HEK293T (cell line): ENCODE measurements at regions not wholly inside any gene's neighbourhood (a gene's known extent, or its start where the extent isn't known, plus 50 kb on each side); places are given as distances from the start of the nearest gene placed in this dataset.

Experiments used
- BHLHE40 ChIP-seq: fragments of 450-650 bp; IDR thresholded peaks from 2 replicates; pipeline ENCODE4 v1.6.1; 2016; ENCODE audit warnings: mild to moderate bottlenecking, moderate library complexity, borderline replicate concordance
- ELF4 ChIP-seq: fragments of 450-650 bp; IDR thresholded peaks from 2 replicates; pipeline ENCODE4 v1.6.1; 2017; ENCODE audit warnings: antibody characterized with exemption
- FOXK2 ChIP-seq: fragments of 450-650 bp; IDR thresholded peaks from 2 replicates; pipeline ENCODE4 v1.6.1; 2016; ENCODE audit warnings: mild to moderate bottlenecking
- FOXM1 ChIP-seq: fragments of 450-650 bp; IDR thresholded peaks from 2 replicates; pipeline ENCODE4 v1.6.1; 2017; ENCODE audit warnings: mild to moderate bottlenecking, borderline replicate concordance
- HDGF ChIP-seq: fragments of 450-650 bp; IDR thresholded peaks from 2 replicates; pipeline ENCODE4 v1.6.1; 2017; ENCODE audit warnings: antibody characterized with exemption, borderline replicate concordance
- SP1 ChIP-seq: fragments of 450-650 bp; IDR thresholded peaks from 2 replicates; pipeline ENCODE4 v1.6.1; 2017
- ZNF384 ChIP-seq: fragments of 450-650 bp; IDR thresholded peaks from 2 replicates; pipeline ENCODE4 v1.6.1; 2016
- TF ChIP-seq, protein P1 (sequence below): fragments of 450-650 bp; IDR thresholded peaks from 2 replicates; pipeline ENCODE4 v1.6.1; 2016

DNA sequence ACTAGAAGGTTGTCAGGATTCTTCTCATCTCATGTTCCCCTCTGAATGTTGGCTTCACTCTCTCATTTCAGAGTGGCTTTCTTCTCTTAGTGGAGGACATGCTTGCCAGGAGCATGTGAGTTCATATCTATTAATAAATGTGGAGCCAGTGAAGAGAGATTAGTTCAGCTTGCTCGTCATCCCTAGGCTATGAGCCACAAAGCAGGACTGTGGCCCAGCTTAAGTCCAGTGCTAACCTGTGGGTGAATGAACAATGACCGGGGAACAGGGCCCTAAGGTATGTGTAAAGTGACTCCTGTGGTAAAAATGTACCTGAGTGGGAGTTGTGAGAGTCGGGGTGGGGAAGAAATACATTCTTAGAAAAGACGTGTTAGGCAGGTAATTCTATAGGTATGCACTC, 96.9 kb upstream of the TBL1XR1 start:
- TF ChIP-seq BHLHE40 (no peak), FOXK2 (no peak), HDGF (no peak), ZNF384 (no peak), SP1 (no peak), FOXM1 (no peak), ELF4 (no peak)
- TF ChIP-seq, protein P1, sequence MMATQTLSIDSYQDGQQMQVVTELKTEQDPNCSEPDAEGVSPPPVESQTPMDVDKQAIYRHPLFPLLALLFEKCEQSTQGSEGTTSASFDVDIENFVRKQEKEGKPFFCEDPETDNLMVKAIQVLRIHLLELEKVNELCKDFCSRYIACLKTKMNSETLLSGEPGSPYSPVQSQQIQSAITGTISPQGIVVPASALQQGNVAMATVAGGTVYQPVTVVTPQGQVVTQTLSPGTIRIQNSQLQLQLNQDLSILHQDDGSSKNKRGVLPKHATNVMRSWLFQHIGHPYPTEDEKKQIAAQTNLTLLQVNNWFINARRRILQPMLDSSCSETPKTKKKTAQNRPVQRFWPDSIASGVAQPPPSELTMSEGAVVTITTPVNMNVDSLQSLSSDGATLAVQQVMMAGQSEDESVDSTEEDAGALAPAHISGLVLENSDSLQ = no peak
